A549 (cell line): ENCODE measurements at regions not wholly inside any gene's neighbourhood (a gene's known extent, or its start where the extent isn't known, plus 50 kb on each side); places are given as distances from the start of the nearest gene placed in this dataset.

Experiments used
- ATAC-seq, 2 experiments: fragments of 200-7000 bp in 1 of 2; fragments of >200 bp in 1 of 2; cut with Nextera tagmentation in 1 of 2; cut with Tn5 transposase in 1 of 2; 3 replicates each; pipeline versions ENCODE4 v1.8.0 to v1.9.1; 2018 to 2020; ENCODE audit warnings: mild to moderate bottlenecking in 1 of 2, moderate library complexity in 1 of 2
- CTCF ChIA-PET: fragments of 300-600 bp; sonication (Branson Sonifier 250); formaldehyde crosslinking; extraction: SDS; loops from one replicate; lab custom pipeline; 2021; ENCODE audit warnings: antibody characterized with exemption, inconsistent platforms; lab: Yijun Ruan, JAX
- POLR2A ChIA-PET: fragments of 350-600 bp; formaldehyde crosslinking; extraction: SDS; loops from one replicate; lab custom pipeline; 2021; ENCODE audit warnings: antibody characterized with exemption, inconsistent platforms; lab: Yijun Ruan, JAX
- DNase-seq, 2 experiments: peaks; one replicate each; pipeline versions ENCODE4 v3.0.0 to v3.0.0-alpha.2; 2011 to 2016; ENCODE audit warnings: low read depth in 1 of 2, low spot score in 1 of 2
- FAIRE-seq: peaks from 2 replicates; lab custom pipeline; 2011; peaks lifted over from hg19 to GRCh38; lab: Jason Lieb, UNC
- H3K27ac ChIP-seq, 2 experiments: fragments of >200 bp; sonication (Bioruptor Twin); formaldehyde crosslinking; 3 replicates each; pipeline ENCODE4 v1.5.1; 2016 to 2017
- H3K4me1 ChIP-seq: fragments of >200 bp; sonication (Bioruptor Twin); formaldehyde crosslinking; 3 replicates; pipeline ENCODE4 v1.6.1; 2016
- H3K4me2 ChIP-seq: fragments of >200 bp; sonication (Bioruptor Twin); formaldehyde crosslinking; 3 replicates; pipeline ENCODE4 v1.6.1; 2016
- H3K4me3 ChIP-seq: fragments of >200 bp; sonication (Bioruptor Twin); formaldehyde crosslinking; 3 replicates; pipeline ENCODE4 v1.5.1; 2016
- H3K9me3 ChIP-seq: fragments of >200 bp; sonication (Bioruptor Twin); formaldehyde crosslinking; 3 replicates; pipeline ENCODE4 v1.6.1; 2016
- CBX2 ChIP-seq: fragments of 200-600 bp; sonication (generic); IDR thresholded peaks from 2 replicates; pipeline ENCODE4 v1.6.1; 2016; ENCODE audit warnings: low read depth, mild to moderate bottlenecking, borderline replicate concordance
- EHMT2 ChIP-seq: fragments of 200-600 bp; sonication (generic); IDR thresholded peaks from 2 replicates; pipeline ENCODE4 v1.6.1; 2016; ENCODE audit warnings: antibody characterized with exemption, low read depth, mild to moderate bottlenecking, moderate library complexity
- EP300 ChIP-seq, 2 experiments: fragments of >200 bp; sonication (Bioruptor Twin); formaldehyde crosslinking; IDR thresholded peaks; 2 replicates in 1 of 2; 3 replicates in 1 of 2; pipeline ENCODE4 v1.6.1; 2016 to 2017
- FOSB ChIP-seq: fragments of 250-450 bp; sonication (Bioruptor Pico); IDR thresholded peaks from 2 replicates; pipeline ENCODE4 v1.5.0; 2020; ENCODE audit warnings: mild to moderate bottlenecking, moderate library complexity
- HDAC2 ChIP-seq: fragments of 200-600 bp; sonication (generic); IDR thresholded peaks from 2 replicates; pipeline ENCODE4 v1.6.1; 2016
- HOXB5 ChIP-seq: fragments of 250-450 bp; sonication (Bioruptor Pico); IDR thresholded peaks from 2 replicates; pipeline ENCODE4 v1.5.0; 2020; ENCODE audit warnings: mild to moderate bottlenecking, moderate library complexity
- JUN ChIP-seq, 2 experiments: fragments of >200 bp; sonication (Bioruptor Twin); formaldehyde crosslinking; IDR thresholded peaks; 2 replicates in 1 of 2; 3 replicates in 1 of 2; pipeline ENCODE4 v1.6.1; 2016 to 2017
- KDM1A ChIP-seq: fragments of 200-600 bp; sonication (generic); IDR thresholded peaks from 2 replicates; pipeline ENCODE4 v1.6.1; 2016; ENCODE audit warnings: low read depth, mild to moderate bottlenecking
- MAFK ChIP-seq: fragments of 450-650 bp; IDR thresholded peaks from 2 replicates; pipeline ENCODE4 v1.6.1; 2014; ENCODE audit not compliant: partially characterized antibody
- MAZ ChIP-seq: fragments of 150-350 bp; IDR thresholded peaks from 2 replicates; pipeline ENCODE4 v1.6.1; 2014; ENCODE audit warnings: antibody characterized with exemption, low read depth, low read length, borderline replicate concordance
- MYC ChIP-seq: IDR thresholded peaks from 2 replicates; pipeline ENCODE4 v1.6.1; 2012; ENCODE audit warnings: mild to moderate bottlenecking, inconsistent platforms, low read length, improper control_type of control experiment, borderline replicate concordance
- NR3C1 ChIP-seq: fragments of >200 bp; sonication (Bioruptor Twin); formaldehyde crosslinking; IDR thresholded peaks from 3 replicates; pipeline ENCODE4 v1.6.1; 2017
- POLR2A ChIP-seq: IDR thresholded peaks from 2 replicates; pipeline ENCODE4 v1.6.1; 2012; ENCODE audit warnings: mild to moderate bottlenecking, low read length
- RAD21 ChIP-seq, 2 experiments: fragments of >200 bp in 1 of 2; sonication (Bioruptor Twin) in 1 of 2; formaldehyde crosslinking in 1 of 2; IDR thresholded peaks in 1 of 2; conservative IDR thresholded peaks in 1 of 2; 2 replicates in 1 of 2; 3 replicates in 1 of 2; pipeline ENCODE4 v1.6.1; 2012 to 2018; ENCODE audit warnings: inconsistent platforms in 1 of 2
- RCOR1 ChIP-seq: fragments of 150-350 bp; IDR thresholded peaks from 2 replicates; pipeline ENCODE4 v1.6.1; 2014; ENCODE audit warnings: antibody characterized with exemption, low read length, low read depth
- RNF2 ChIP-seq: fragments of 200-600 bp; sonication (generic); IDR thresholded peaks from 2 replicates; pipeline ENCODE4 v1.6.1; 2016; ENCODE audit warnings: low read depth, mild to moderate bottlenecking, antibody characterized with exemption, moderate library complexity, borderline replicate concordance
- SREBF2 ChIP-seq: fragments of 450-650 bp; IDR thresholded peaks from 2 replicates; pipeline ENCODE4 v1.6.1; 2014; ENCODE audit warnings: mild to moderate bottlenecking, moderate library complexity
- TP53 ChIP-seq: fragments of 250-450 bp; sonication (Bioruptor Pico); IDR thresholded peaks from 2 replicates; pipeline ENCODE4 v1.5.0; 2021; ENCODE audit warnings: mild to moderate bottlenecking, moderate library complexity
- ZNF302 ChIP-seq: fragments of 250-450 bp; sonication (Bioruptor Pico); IDR thresholded peaks from 2 replicates; pipeline ENCODE4 v1.9.0; 2021; ENCODE audit warnings: inconsistent platforms, mild to moderate bottlenecking, moderate library complexity
- ZSCAN20 ChIP-seq: fragments of 250-450 bp; sonication (Bioruptor Pico); IDR thresholded peaks from 2 replicates; pipeline ENCODE4 v1.8.0; 2022; ENCODE audit warnings: mild to moderate bottlenecking, moderate library complexity
- WGBS: methylation state at CpG from one replicate; pipeline ENCODE4 v1.1.6; 2017; ENCODE audit errors: missing lambda C conversion rate; 5-methylcytosine and 5-hydroxymethylcytosine counted together
- TF ChIP-seq, protein P1 (sequence below): fragments of 250-450 bp; sonication (Bioruptor Pico); IDR thresholded peaks from 2 replicates; pipeline ENCODE4 v1.5.0; 2021; ENCODE audit warnings: mild to moderate bottlenecking, moderate library complexity, borderline replicate concordance
- TF ChIP-seq, protein P2 (sequence below): fragments of 450-650 bp; IDR thresholded peaks from 2 replicates; pipeline ENCODE4 v1.6.1; 2014; ENCODE audit warnings: antibody characterized with exemption

DNA sequence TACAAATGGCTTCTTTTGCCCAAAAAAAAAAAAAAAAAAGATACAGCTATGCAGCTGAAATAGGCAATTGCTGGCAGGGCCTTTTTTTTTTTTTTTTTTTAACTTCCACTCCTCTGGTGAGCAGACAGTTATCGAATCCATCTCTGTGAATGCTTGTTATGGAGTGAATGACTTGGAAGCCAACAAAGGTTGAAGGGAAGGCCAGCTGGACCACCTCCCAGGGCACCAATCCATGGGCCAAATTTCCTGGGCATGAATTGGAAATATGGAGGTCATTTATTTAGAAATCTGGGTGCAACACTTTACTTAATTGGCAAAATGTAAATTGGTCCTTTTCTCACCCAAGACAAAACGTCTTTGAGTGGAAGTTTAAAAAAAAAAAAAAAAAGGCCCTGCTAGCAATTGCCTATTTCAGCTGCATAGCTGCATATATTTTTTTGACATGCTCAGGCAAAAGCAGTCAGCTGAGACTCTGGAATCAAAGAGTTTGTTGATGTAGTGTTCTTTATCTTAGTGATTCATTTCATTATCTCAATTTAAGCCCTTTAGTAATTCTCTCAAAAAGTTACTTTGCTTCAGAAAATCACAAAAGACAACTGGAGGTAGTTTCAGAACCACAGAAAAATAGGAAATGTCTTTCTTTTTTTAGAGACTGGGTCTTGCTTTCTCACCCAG lies 392.2 kb upstream of the KLF4 start:
- TF ChIP-seq ZSCAN20 (CRISPR knock-in tag): no peak
- TF ChIP-seq HDAC2: no peak
- no peak for TF ChIP-seq EHMT2
- TF ChIP-seq NR3C1: no peak
- no peak for TF ChIP-seq POLR2A
- TF ChIP-seq ZNF302: no peak
- TF ChIP-seq EP300 (IDR thresholded peaks at IDR 0.05): no peak
- TF ChIP-seq CBX2: no peak
- no peak for TF ChIP-seq MYC
- TF ChIP-seq, protein P1, sequence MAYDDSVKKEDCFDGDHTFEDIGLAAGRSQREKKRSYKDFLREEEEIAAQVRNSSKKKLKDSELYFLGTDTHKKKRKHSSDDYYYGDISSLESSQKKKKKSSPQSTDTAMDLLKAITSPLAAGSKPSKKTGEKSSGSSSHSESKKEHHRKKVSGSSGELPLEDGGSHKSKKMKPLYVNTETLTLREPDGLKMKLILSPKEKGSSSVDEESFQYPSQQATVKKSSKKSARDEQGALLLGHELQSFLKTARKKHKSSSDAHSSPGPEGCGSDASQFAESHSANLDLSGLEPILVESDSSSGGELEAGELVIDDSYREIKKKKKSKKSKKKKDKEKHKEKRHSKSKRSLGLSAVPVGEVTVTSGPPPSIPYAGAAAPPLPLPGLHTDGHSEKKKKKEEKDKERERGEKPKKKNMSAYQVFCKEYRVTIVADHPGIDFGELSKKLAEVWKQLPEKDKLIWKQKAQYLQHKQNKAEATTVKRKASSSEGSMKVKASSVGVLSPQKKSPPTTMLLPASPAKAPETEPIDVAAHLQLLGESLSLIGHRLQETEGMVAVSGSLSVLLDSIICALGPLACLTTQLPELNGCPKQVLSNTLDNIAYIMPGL (CRISPR knock-in tag): no peak
- TF ChIP-seq TP53 (CRISPR knock-in tag): no peak
- FAIRE-seq (no peak), DNase-seq (no peak), ATAC-seq (no peak)
- Histone ChIP-seq H3K9me3 (no peaks in the 10 kb centered on the region), H3K4me3 (no peak overlapping the region), H3K27ac (no peak overlapping the region), H3K4me1 (no peaks in the 10 kb centered on the region), H3K4me2 (no peak overlapping the region)
- POLR2A ChIA-PET: no interaction called here
- WGBS: 69% methylated on average over 2 of the region's 2 CpGs
- CTCF ChIA-PET: interaction anchor here (0.6 kb wide), 1 partner anchor 1356 kb away, joined by 3 read pairs; no protein-coding TSS in a partner anchor

DNA sequence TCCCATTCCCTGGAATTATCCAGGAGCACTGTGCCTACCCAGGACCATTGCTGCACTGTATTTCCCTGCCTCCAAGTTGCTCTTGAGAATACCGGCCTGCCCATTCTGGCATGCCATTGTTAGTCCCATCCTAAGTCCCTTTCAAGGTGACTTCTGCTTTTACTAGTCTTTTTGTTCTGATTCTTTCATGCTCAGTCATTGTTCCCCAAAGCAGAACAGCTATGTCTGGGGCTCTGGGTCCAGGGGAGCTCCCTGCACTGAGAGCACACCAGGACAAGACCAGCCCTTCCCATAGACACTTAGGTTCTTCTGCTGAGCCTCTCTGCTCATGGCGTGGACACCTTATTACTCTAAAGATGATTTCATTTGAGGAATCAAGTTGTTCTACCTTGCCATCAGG lies 388.9 kb upstream of the KLF4 start:
- Histone ChIP-seq H3K4me2 (no peak overlapping the region), H3K27ac (no peak overlapping the region), H3K4me3 (no peak overlapping the region), H3K4me1 (no peaks in the 10 kb centered on the region), H3K9me3 (no peaks in the 10 kb centered on the region)
- no peak for TF ChIP-seq HOXB5 (CRISPR knock-in tag)
- TF ChIP-seq, protein P2, sequence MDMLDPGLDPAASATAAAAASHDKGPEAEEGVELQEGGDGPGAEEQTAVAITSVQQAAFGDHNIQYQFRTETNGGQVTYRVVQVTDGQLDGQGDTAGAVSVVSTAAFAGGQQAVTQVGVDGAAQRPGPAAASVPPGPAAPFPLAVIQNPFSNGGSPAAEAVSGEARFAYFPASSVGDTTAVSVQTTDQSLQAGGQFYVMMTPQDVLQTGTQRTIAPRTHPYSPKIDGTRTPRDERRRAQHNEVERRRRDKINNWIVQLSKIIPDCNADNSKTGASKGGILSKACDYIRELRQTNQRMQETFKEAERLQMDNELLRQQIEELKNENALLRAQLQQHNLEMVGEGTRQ: no peak
- no peak for TF ChIP-seq NR3C1
- TF ChIP-seq, protein P1 (CRISPR knock-in tag): no peak
- no peak for TF ChIP-seq RCOR1
- no peak for TF ChIP-seq KDM1A
- no peak for TF ChIP-seq RNF2
- no peak for TF ChIP-seq MAFK
- TF ChIP-seq ZNF302: no peak
- no peak for TF ChIP-seq JUN (IDR thresholded peaks at IDR 0.05)
- no peak for TF ChIP-seq RAD21 (conservative IDR thresholded peaks at IDR 0.05 in 1 of 2, IDR thresholded peaks at IDR 0.05 in 1 of 2)
- no peak for TF ChIP-seq CBX2
- TF ChIP-seq FOSB: no peak
- TF ChIP-seq SREBF2: no peak
- no peak for TF ChIP-seq MAZ
- FAIRE-seq (no peak), DNase-seq (no peak), ATAC-seq (no peak)
- POLR2A ChIA-PET: no interaction called here
- CTCF ChIA-PET: no interaction called here
- WGBS: 87% methylated on average over 2 of the region's 2 CpGs
